Type B pancreatic cell (in vitro differentiated cells): ENCODE measurements at regions not wholly inside any gene's neighbourhood (a gene's known extent, or its start where the extent isn't known, plus 50 kb on each side); places are given as distances from the start of the nearest gene placed in this dataset.

Experiments
- DNase-seq: peaks from one replicate; pipeline ENCODE4 v3.0.0; 2021; ENCODE audit warnings: mixed read lengths; ENCODE audit not compliant: unreplicated experiment; ENCODE audit errors: extremely low spot score
- H3K27ac Mint-ChIP-seq: 2 replicates; pipeline ENCODE4 v1.8.0; 2021; ENCODE audit warnings: mild to moderate bottlenecking, mixed read lengths
- H3K27me3 Mint-ChIP-seq: 2 replicates; pipeline ENCODE4 v1.8.0; 2021; ENCODE audit warnings: mixed read lengths
- H3K36me3 Mint-ChIP-seq: 2 replicates; pipeline ENCODE4 v1.8.0; 2021; ENCODE audit warnings: mixed read lengths
- H3K4me1 Mint-ChIP-seq: one replicate; pipeline ENCODE4 v1.8.0; 2021; ENCODE audit warnings: mixed read lengths; ENCODE audit not compliant: unreplicated experiment
- H3K4me3 Mint-ChIP-seq: 2 replicates; pipeline ENCODE4 v1.8.0; 2021; ENCODE audit warnings: mild to moderate bottlenecking, mixed read lengths
- H3K9me3 Mint-ChIP-seq: 2 replicates; pipeline ENCODE4 v1.8.0; 2021; ENCODE audit warnings: mixed read lengths
- TF ChIP-seq, protein P1 (sequence below): fragments of 200-600 bp; sonication (generic); conservative IDR thresholded peaks from 2 replicates; pipeline ENCODE4 v1.5.0; 2021; ENCODE audit warnings: antibody characterized with exemption, mild to moderate bottlenecking

GRCh38 chr13:105762096-105762495, 773.4 kb downstream of the EFNB2 start:
- Mint-ChIP-seq H3K4me1 (no peaks in the 10 kb centered on the region), H3K27me3 (no peaks in the 10 kb centered on the region), H3K4me3 (no peak overlapping the region), H3K36me3 (no peaks in the 10 kb centered on the region), H3K9me3 (peaks cover 5% of the 10 kb centered on the region), H3K27ac (no peak overlapping the region)
- no peak for DNase-seq
- TF ChIP-seq, protein P1, sequence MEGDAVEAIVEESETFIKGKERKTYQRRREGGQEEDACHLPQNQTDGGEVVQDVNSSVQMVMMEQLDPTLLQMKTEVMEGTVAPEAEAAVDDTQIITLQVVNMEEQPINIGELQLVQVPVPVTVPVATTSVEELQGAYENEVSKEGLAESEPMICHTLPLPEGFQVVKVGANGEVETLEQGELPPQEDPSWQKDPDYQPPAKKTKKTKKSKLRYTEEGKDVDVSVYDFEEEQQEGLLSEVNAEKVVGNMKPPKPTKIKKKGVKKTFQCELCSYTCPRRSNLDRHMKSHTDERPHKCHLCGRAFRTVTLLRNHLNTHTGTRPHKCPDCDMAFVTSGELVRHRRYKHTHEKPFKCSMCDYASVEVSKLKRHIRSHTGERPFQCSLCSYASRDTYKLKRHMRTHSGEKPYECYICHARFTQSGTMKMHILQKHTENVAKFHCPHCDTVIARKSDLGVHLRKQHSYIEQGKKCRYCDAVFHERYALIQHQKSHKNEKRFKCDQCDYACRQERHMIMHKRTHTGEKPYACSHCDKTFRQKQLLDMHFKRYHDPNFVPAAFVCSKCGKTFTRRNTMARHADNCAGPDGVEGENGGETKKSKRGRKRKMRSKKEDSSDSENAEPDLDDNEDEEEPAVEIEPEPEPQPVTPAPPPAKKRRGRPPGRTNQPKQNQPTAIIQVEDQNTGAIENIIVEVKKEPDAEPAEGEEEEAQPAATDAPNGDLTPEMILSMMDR, result no peak

DNA sequence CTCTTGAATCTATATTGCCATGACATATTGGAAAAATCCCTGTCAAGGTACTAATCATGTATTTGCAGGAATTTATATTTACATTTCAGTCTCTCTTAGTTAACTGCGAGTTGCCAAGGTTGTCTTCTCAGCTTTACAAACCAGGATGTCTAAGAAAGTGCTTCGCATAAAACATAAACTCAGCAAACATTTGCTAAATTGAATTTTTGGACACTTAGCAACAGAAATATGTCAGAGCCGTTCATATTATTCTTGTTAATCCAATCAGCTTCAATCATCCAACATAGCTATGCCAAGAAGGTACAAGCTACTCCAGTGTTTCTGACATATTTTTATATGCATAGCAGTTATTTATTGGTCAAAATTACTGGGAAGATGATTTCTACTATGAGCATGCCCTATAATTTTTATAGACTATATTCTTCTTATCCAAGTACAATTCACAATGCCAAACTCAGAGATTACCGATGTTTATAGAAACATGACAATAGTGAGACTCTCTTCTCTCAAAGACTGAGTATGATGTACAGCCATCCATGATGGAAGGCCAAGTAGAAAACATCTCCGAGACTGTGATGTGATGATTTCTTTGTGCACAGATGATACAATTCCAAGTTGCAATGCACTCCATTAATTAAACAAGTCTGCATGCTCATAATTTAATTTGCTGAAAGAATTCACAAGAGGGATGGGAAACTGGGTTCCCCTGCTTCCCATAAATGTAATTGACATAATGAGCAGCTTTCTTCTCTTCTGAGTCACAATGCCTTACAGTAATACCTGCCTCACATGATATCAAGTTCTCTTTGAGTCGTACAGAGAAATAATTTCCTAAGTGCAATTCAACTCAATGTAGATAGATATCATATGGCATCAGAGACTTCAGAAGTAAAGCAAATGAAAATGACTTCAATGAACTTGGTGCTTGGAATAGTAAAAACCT, 776.3 kb downstream of the EFNB2 start:
- TF ChIP-seq, protein P1, result no peak
- Mint-ChIP-seq H3K36me3 (no peaks in the 10 kb centered on the region), H3K4me3 (no peak overlapping the region), H3K9me3 (peaks cover 5% of the 10 kb centered on the region), H3K4me1 (no peaks in the 10 kb centered on the region), H3K27ac (no peak overlapping the region), H3K27me3 (no peaks in the 10 kb centered on the region)
- DNase-seq, result no peak

DNA sequence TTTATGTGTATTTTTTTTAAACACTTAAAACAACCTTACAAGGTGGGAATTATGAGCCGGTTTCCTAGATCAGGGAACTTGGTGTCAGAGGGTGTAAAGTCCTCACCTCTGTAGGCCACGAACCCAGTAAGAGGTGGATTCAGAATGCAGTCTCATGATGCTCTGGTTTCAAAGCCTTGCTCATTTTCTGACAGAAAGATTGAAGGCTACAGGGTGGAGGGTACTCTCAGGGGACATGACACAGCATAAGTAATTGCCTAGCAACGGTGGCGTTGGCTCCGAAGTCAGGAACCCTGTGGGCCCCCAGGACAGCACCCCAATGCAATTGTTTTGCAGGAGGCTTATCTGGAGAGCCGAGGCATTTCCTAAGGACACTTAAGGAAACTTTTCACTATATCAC, 794.7 kb downstream of the EFNB2 start:
- Mint-ChIP-seq H3K27me3 (no peaks in the 10 kb centered on the region), H3K4me3 (no peak overlapping the region), H3K9me3 (no peaks in the 10 kb centered on the region), H3K36me3 (no peaks in the 10 kb centered on the region), H3K4me1 (peaks cover 8% of the 10 kb centered on the region), H3K27ac (no peak overlapping the region)
- no peak for DNase-seq
- TF ChIP-seq, protein P1, result no peak

- Mint-ChIP-seq H3K36me3 (no peaks in the 10 kb centered on the region), H3K9me3 (no peaks in the 10 kb centered on the region), H3K4me1 (peaks cover 8% of the 10 kb centered on the region), H3K27ac (no peak overlapping the region), H3K27me3 (no peaks in the 10 kb centered on the region), H3K4me3 (no peak overlapping the region)
- TF ChIP-seq, protein P1, result no peak
- DNase-seq, result no peak
Measured at GRCh38 chr13:105737688-105738087, 797.8 kb downstream of the EFNB2 start.

DNA sequence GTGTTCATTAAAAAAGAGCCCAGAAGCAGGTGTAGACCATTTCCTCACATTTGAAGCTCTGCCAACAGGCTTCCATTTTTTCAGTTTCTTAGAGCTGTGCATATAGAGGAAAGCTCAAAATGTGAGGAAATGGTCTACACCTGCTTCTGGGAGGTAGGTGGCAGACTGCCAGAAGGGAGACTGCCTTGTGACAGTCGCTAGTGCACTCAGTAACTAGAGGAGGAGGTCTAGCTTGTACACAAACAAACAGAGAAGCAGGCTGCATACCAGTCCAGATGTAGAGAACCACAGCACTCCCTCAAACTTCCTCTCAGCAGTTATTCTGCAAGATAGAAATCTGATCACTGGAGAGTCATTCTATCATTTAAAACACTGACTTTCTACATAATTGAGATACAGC, 800.2 kb downstream of the EFNB2 start:
- Mint-ChIP-seq H3K9me3 (no peaks in the 10 kb centered on the region), H3K4me3 (no peak overlapping the region), H3K4me1 (peaks cover 9% of the 10 kb centered on the region), H3K27me3 (no peaks in the 10 kb centered on the region), H3K36me3 (no peaks in the 10 kb centered on the region), H3K27ac (no peak overlapping the region)
- DNase-seq, result no peak
- TF ChIP-seq, protein P1, result no peak
